ENCODE measurements at regions not wholly inside any gene's neighbourhood (a gene's known extent, or its start where the extent isn't known, plus 50 kb on each side); places are given as distances from the start of the nearest gene placed in this dataset.

- TF ChIP-seq, protein P1, sequence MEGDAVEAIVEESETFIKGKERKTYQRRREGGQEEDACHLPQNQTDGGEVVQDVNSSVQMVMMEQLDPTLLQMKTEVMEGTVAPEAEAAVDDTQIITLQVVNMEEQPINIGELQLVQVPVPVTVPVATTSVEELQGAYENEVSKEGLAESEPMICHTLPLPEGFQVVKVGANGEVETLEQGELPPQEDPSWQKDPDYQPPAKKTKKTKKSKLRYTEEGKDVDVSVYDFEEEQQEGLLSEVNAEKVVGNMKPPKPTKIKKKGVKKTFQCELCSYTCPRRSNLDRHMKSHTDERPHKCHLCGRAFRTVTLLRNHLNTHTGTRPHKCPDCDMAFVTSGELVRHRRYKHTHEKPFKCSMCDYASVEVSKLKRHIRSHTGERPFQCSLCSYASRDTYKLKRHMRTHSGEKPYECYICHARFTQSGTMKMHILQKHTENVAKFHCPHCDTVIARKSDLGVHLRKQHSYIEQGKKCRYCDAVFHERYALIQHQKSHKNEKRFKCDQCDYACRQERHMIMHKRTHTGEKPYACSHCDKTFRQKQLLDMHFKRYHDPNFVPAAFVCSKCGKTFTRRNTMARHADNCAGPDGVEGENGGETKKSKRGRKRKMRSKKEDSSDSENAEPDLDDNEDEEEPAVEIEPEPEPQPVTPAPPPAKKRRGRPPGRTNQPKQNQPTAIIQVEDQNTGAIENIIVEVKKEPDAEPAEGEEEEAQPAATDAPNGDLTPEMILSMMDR (conservative IDR thresholded peaks at IDR 0.05; ENCODE audit: low read depth, low read length), result no peak
- TF ChIP-seq EZH2 (IDR thresholded peaks at IDR 0.05; ENCODE audit: low read length, unreplicated experiment) (no peak), EZH2phosphoT487 (IDR thresholded peaks at IDR 0.05; ENCODE audit: borderline replicate concordance, low read length) (no peak)
These were observed 72.0 kb upstream of the RESF1 start for GRCh38 chr12:31887109-31887811.

Data from PC-3 (cell line).